SK-N-SH treated with all-trans-retinoic acid at 6 μM for 48 hours (cell line): ENCODE measurements at regions not wholly inside any gene's neighbourhood (a gene's known extent, or its start where the extent isn't known, plus 50 kb on each side); places are given as distances from the start of the nearest gene placed in this dataset.

Experiments used
- ATAC-seq: fragments of 200-7000 bp; cut with Tn5 transposase; 3 replicates; pipeline ENCODE4 v1.9.1; 2020; ENCODE audit warnings: mild to moderate bottlenecking, moderate library complexity
- ARNTL ChIP-seq: fragments of 450-650 bp; formaldehyde crosslinking; IDR thresholded peaks from 2 replicates; pipeline ENCODE4 v1.5.0; 2020; ENCODE audit warnings: low read depth, mild to moderate bottlenecking, moderate library complexity, borderline replicate concordance
- BACH2 ChIP-seq: fragments of 250-450 bp; sonication (Bioruptor Pico); IDR thresholded peaks from 2 replicates; pipeline ENCODE4 v1.9.0; 2021; ENCODE audit warnings: mild to moderate bottlenecking, borderline replicate concordance
- CSDC2 ChIP-seq: fragments of 250-450 bp; sonication (Bioruptor Pico); IDR thresholded peaks from 2 replicates; pipeline ENCODE4 v1.5.0; 2020; ENCODE audit warnings: mild to moderate bottlenecking, moderate library complexity
- ESRRG ChIP-seq: fragments of 250-450 bp; sonication (Bioruptor Pico); IDR thresholded peaks from 2 replicates; pipeline ENCODE4 v1.6.1; 2021; ENCODE audit warnings: mild to moderate bottlenecking
- GLIS3 ChIP-seq: fragments of 250-450 bp; sonication (Bioruptor Pico); IDR thresholded peaks from 2 replicates; pipeline ENCODE4 v1.5.0; 2020; ENCODE audit warnings: mild to moderate bottlenecking, moderate library complexity
- ISL1 ChIP-seq: fragments of 250-450 bp; sonication (Bioruptor Pico); IDR thresholded peaks from 2 replicates; pipeline ENCODE4 v2.1.2; 2022; ENCODE audit warnings: mild to moderate bottlenecking, moderate library complexity
- OSR1 ChIP-seq: fragments of 250-450 bp; sonication (Bioruptor Pico); IDR thresholded peaks from 2 replicates; pipeline ENCODE4 v1.8.0; 2022; ENCODE audit warnings: moderate library complexity, mild to moderate bottlenecking, inconsistent platforms
- PPARA ChIP-seq: fragments of 250-450 bp; sonication (Bioruptor Pico); IDR thresholded peaks from 2 replicates; pipeline ENCODE4 v1.5.0; 2020; ENCODE audit warnings: mild to moderate bottlenecking, borderline replicate concordance
- RARB ChIP-seq: fragments of 250-450 bp; sonication (Bioruptor Pico); IDR thresholded peaks from 2 replicates; pipeline ENCODE4 v1.8.0; 2021; ENCODE audit warnings: mild to moderate bottlenecking, moderate library complexity
- SNAI2 ChIP-seq: fragments of 250-450 bp; sonication (Bioruptor Pico); IDR thresholded peaks from 2 replicates; pipeline ENCODE4 v1.5.0; 2020; ENCODE audit warnings: mild to moderate bottlenecking, moderate library complexity
- TCF4 ChIP-seq: fragments of 250-450 bp; sonication (Bioruptor Pico); IDR thresholded peaks from 2 replicates; pipeline ENCODE4 v1.8.0; 2021; ENCODE audit warnings: mild to moderate bottlenecking, moderate library complexity, borderline replicate concordance
- TOX ChIP-seq: fragments of 250-450 bp; sonication (Bioruptor Pico); IDR thresholded peaks from 2 replicates; pipeline ENCODE4 v1.8.0; 2021; ENCODE audit warnings: mild to moderate bottlenecking, moderate library complexity, borderline replicate concordance
- ZC3H10 ChIP-seq: fragments of 250-450 bp; sonication (Bioruptor Pico); IDR thresholded peaks from 2 replicates; pipeline ENCODE4 v1.5.1; 2021; ENCODE audit warnings: mild to moderate bottlenecking, moderate library complexity
- ZFP3 ChIP-seq: fragments of 250-450 bp; sonication (Bioruptor Pico); IDR thresholded peaks from 2 replicates; pipeline ENCODE4 v1.5.0; 2020; ENCODE audit warnings: mild to moderate bottlenecking, moderate library complexity
- ZFP30 ChIP-seq: fragments of 450-650 bp; formaldehyde crosslinking; IDR thresholded peaks from 2 replicates; pipeline ENCODE4 v1.5.0; 2022; ENCODE audit warnings: mild to moderate bottlenecking, moderate library complexity
- ZNF565 ChIP-seq: fragments of 450-650 bp; formaldehyde crosslinking; conservative IDR thresholded peaks from 2 replicates; pipeline ENCODE4 v1.5.0; 2020; ENCODE audit warnings: low read depth, mild to moderate bottlenecking, moderate library complexity
- ZNF70 ChIP-seq: fragments of 450-650 bp; formaldehyde crosslinking; IDR thresholded peaks from 2 replicates; pipeline ENCODE4 v1.5.0; 2020; ENCODE audit warnings: mild to moderate bottlenecking, moderate library complexity
- ZNF8 ChIP-seq: fragments of 450-650 bp; formaldehyde crosslinking; IDR thresholded peaks from 2 replicates; pipeline ENCODE4 v1.5.0; 2020; ENCODE audit warnings: mild to moderate bottlenecking, moderate library complexity
- TF ChIP-seq, protein P1 (sequence below): fragments of 250-450 bp; sonication (Bioruptor Pico); IDR thresholded peaks from 2 replicates; pipeline ENCODE4 v1.5.1; 2020; ENCODE audit warnings: low read depth, mild to moderate bottlenecking, moderate library complexity
- TF ChIP-seq, protein P2 (sequence below): fragments of 250-450 bp; sonication (Bioruptor Pico); IDR thresholded peaks from 2 replicates; pipeline ENCODE4 v1.5.0; 2020; ENCODE audit warnings: mild to moderate bottlenecking, moderate library complexity
- TF ChIP-seq, protein P3 (sequence below): fragments of 250-450 bp; sonication (Bioruptor Pico); IDR thresholded peaks from 2 replicates; pipeline ENCODE4 v1.8.0; 2020; ENCODE audit warnings: mild to moderate bottlenecking, moderate library complexity, borderline replicate concordance
- TF ChIP-seq, protein P4 (sequence below): fragments of 250-450 bp; sonication (Bioruptor Pico); IDR thresholded peaks from 2 replicates; pipeline ENCODE4 v1.5.1; 2021; ENCODE audit warnings: mild to moderate bottlenecking, moderate library complexity

DNA sequence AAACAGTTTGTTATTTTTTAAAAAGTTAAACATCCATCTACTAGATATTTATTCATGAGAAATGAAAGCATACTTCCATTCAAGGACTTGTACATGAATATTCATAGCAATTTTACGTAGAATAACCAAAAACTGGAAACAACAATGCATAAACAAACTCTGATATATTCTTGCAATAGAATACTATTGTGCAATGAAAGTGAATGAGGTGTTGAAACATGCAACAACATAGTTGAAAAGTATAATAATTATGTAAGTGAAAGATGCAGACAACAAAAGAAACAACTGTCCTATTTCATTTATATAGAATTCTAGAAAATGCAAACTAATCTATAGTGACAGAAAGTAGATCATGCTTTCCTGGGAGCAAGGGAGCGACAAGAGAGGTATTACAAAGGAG, 206.6 kb upstream of the KLHL29 start:
- no peak for TF ChIP-seq ZFP3 (CRISPR knock-in tag)
- no peak for TF ChIP-seq ESRRG
- TF ChIP-seq PPARA (CRISPR knock-in tag): no peak
- TF ChIP-seq CSDC2 (CRISPR knock-in tag): no peak
- no peak for TF ChIP-seq ZFP30 (CRISPR knock-in tag)
- no peak for TF ChIP-seq TOX (CRISPR knock-in tag)
- no peak for TF ChIP-seq BACH2 (CRISPR knock-in tag)
- TF ChIP-seq, protein P1, sequence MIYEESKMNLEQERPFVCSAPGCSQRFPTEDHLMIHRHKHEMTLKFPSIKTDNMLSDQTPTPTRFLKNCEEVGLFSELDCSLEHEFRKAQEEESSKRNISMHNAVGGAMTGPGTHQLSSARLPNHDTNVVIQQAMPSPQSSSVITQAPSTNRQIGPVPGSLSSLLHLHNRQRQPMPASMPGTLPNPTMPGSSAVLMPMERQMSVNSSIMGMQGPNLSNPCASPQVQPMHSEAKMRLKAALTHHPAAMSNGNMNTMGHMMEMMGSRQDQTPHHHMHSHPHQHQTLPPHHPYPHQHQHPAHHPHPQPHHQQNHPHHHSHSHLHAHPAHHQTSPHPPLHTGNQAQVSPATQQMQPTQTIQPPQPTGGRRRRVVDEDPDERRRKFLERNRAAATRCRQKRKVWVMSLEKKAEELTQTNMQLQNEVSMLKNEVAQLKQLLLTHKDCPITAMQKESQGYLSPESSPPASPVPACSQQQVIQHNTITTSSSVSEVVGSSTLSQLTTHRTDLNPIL (CRISPR knock-in tag): no peak
- TF ChIP-seq ISL1 (CRISPR knock-in tag): no peak
- TF ChIP-seq TCF4 (CRISPR knock-in tag): no peak
- no peak for TF ChIP-seq ZNF70 (CRISPR knock-in tag)
- TF ChIP-seq, protein P2, sequence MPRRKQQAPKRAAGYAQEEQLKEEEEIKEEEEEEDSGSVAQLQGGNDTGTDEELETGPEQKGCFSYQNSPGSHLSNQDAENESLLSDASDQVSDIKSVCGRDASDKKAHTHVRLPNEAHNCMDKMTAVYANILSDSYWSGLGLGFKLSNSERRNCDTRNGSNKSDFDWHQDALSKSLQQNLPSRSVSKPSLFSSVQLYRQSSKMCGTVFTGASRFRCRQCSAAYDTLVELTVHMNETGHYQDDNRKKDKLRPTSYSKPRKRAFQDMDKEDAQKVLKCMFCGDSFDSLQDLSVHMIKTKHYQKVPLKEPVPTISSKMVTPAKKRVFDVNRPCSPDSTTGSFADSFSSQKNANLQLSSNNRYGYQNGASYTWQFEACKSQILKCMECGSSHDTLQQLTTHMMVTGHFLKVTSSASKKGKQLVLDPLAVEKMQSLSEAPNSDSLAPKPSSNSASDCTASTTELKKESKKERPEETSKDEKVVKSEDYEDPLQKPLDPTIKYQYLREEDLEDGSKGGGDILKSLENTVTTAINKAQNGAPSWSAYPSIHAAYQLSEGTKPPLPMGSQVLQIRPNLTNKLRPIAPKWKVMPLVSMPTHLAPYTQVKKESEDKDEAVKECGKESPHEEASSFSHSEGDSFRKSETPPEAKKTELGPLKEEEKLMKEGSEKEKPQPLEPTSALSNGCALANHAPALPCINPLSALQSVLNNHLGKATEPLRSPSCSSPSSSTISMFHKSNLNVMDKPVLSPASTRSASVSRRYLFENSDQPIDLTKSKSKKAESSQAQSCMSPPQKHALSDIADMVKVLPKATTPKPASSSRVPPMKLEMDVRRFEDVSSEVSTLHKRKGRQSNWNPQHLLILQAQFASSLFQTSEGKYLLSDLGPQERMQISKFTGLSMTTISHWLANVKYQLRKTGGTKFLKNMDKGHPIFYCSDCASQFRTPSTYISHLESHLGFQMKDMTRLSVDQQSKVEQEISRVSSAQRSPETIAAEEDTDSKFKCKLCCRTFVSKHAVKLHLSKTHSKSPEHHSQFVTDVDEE: no peak
- ATAC-seq: no peak

DNA sequence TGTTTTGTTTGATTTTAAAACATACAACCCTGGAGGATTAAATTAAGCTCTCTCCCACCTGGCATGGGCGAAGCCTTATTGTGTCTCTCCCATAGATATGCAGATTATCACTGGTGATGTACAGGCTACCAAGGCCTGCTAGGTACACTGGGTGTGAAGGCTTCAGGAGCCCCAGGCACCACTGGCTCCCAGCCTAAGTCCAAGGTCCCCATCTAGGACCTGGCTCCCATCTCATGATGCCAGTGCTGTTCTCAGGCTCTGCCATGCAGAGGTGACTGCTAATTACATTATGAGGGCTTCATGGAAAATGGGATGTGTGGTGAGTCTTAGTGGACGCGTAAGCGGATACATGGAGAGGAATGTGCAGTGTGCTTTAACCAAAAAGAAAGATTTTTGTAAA, 201.2 kb upstream of the KLHL29 start:
- no peak for TF ChIP-seq ZFP3 (CRISPR knock-in tag)
- TF ChIP-seq, protein P1 (CRISPR knock-in tag): no peak
- no peak for TF ChIP-seq PPARA (CRISPR knock-in tag)
- TF ChIP-seq ZNF565 (CRISPR knock-in tag): no peak
- no peak for TF ChIP-seq OSR1 (CRISPR knock-in tag)
- no peak for TF ChIP-seq TOX (CRISPR knock-in tag)
- ATAC-seq: no peak

DNA sequence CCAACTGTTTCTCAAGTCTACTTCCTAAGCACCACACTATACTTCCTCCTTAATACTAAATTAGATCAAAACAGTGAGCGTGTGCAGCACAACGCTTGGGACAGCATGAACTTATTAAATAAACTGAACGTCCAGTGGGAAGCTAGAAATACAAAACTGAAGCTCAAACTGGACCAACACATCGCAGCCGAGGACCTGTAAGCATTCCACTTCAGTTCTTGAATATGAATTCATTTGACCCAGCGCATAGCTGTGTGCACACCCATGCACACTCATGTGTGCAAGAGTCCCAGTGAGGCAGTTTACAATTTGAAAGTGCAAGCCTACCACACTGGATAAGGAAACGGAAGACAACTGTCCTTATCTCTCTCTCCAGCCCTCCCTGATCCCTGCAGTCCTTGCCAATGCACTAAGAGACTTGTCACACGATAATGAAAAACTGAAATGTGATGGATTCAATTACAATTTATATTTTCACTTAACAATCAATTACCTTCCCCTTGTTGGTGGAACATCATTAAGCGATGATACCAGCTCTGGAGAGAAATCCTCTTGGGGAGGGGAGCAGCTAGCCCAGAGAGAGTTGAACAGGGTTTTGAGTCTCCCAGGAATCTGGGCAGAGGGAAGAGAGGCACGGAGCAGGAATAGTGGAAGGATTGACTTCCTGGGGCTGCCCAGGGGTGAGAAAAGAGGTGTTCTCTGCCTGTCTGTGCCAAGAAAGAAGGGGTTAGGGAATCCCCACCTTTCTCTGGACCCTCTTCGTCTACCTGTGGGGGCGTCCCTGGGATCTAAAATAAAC, 186.5 kb upstream of the KLHL29 start:
- no peak for ATAC-seq
- TF ChIP-seq ZNF565 (CRISPR knock-in tag): no peak
- no peak for TF ChIP-seq ZNF8 (CRISPR knock-in tag)
- no peak for TF ChIP-seq TCF4 (CRISPR knock-in tag)
- TF ChIP-seq, protein P1 (CRISPR knock-in tag): no peak
- no peak for TF ChIP-seq ZFP3 (CRISPR knock-in tag)
- no peak for TF ChIP-seq ZC3H10 (CRISPR knock-in tag)
- no peak for TF ChIP-seq GLIS3 (CRISPR knock-in tag)
- no peak for TF ChIP-seq ZNF70 (CRISPR knock-in tag)
- no peak for TF ChIP-seq RARB
- TF ChIP-seq, protein P3, sequence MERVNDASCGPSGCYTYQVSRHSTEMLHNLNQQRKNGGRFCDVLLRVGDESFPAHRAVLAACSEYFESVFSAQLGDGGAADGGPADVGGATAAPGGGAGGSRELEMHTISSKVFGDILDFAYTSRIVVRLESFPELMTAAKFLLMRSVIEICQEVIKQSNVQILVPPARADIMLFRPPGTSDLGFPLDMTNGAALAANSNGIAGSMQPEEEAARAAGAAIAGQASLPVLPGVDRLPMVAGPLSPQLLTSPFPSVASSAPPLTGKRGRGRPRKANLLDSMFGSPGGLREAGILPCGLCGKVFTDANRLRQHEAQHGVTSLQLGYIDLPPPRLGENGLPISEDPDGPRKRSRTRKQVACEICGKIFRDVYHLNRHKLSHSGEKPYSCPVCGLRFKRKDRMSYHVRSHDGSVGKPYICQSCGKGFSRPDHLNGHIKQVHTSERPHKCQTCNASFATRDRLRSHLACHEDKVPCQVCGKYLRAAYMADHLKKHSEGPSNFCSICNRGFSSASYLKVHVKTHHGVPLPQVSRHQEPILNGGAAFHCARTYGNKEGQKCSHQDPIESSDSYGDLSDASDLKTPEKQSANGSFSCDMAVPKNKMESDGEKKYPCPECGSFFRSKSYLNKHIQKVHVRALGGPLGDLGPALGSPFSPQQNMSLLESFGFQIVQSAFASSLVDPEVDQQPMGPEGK (CRISPR knock-in tag): no peak
- TF ChIP-seq ARNTL (CRISPR knock-in tag): no peak
- no peak for TF ChIP-seq OSR1 (CRISPR knock-in tag)
- TF ChIP-seq ZFP30 (CRISPR knock-in tag): no peak
- TF ChIP-seq, protein P4, sequence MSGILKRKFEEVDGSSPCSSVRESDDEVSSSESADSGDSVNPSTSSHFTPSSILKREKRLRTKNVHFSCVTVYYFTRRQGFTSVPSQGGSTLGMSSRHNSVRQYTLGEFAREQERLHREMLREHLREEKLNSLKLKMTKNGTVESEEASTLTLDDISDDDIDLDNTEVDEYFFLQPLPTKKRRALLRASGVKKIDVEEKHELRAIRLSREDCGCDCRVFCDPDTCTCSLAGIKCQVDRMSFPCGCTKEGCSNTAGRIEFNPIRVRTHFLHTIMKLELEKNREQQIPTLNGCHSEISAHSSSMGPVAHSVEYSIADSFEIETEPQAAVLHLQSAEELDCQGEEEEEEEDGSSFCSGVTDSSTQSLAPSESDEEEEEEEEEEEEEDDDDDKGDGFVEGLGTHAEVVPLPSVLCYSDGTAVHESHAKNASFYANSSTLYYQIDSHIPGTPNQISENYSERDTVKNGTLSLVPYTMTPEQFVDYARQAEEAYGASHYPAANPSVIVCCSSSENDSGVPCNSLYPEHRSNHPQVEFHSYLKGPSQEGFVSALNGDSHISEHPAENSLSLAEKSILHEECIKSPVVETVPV: no peak
- TF ChIP-seq, protein P2: no peak
- TF ChIP-seq BACH2 (CRISPR knock-in tag): no peak
- no peak for TF ChIP-seq SNAI2
